GM12878 (cell line): ENCODE measurements at regions not wholly inside any gene's neighbourhood (a gene's known extent, or its start where the extent isn't known, plus 50 kb on each side); places are given as distances from the start of the nearest gene placed in this dataset.

Source experiments
- ATAC-seq: fragments of 200-7000 bp; cut with Tn5 transposase; 3 replicates; pipeline ENCODE4 v1.9.1; 2020; ENCODE audit warnings: mild to moderate bottlenecking, moderate library complexity
- BruUV-seq: library from RNA; stranded (reverse); fragments of 400-500 nt; replicated peaks from 2 replicates; lab custom pipeline; 2021; lab: Mats Ljungman, UMichigan
- CTCF ChIA-PET: fragments of 300-600 bp; sonication (Branson Sonifier 250); formaldehyde crosslinking; extraction: SDS; loops from one replicate; lab custom pipeline; 2021; ENCODE audit warnings: inconsistent platforms; lab: Yijun Ruan, JAX
- POLR2A ChIA-PET: fragments of 350-600 bp; formaldehyde crosslinking; extraction: SDS; loops from one replicate; lab custom pipeline; 2021; ENCODE audit warnings: inconsistent platforms; lab: Charles Lee
- RAD21 ChIA-PET: fragments of 300-600 bp; sonication (Branson Sonifier 250); formaldehyde crosslinking; loops from one replicate; lab custom pipeline; 2023; ENCODE audit warnings: antibody characterized with exemption; ENCODE audit not compliant: unreplicated experiment; lab: Charles Lee
- SMC1A ChIA-PET: fragments of 300-600 bp; sonication (Branson Sonifier 250); formaldehyde crosslinking; loops from one replicate; lab custom pipeline; 2023; ENCODE audit not compliant: unreplicated experiment, uncharacterized antibody; lab: Charles Lee
- DNase-seq: peaks from one replicate; pipeline ENCODE4 v3.0.0-alpha.2; 2011; ENCODE audit warnings: low read depth, low spot score
- FAIRE-seq: peaks from 3 replicates; lab custom pipeline; 2011; peaks lifted over from hg19 to GRCh38; lab: Jason Lieb, UNC
- H2AFZ ChIP-seq: 2 replicates; pipeline ENCODE4 v1.6.0; 2011; ENCODE audit warnings: low read depth, low read length, control low read depth; ENCODE audit not compliant: control insufficient read depth
- H3K27ac ChIP-seq: 2 replicates; pipeline ENCODE4 v1.5.1; 2011; ENCODE audit warnings: control low read depth; ENCODE audit not compliant: control insufficient read depth, insufficient read depth
- H3K27me3 ChIP-seq, 2 experiments: replicated peaks in 1 of 2; 2 replicates each; pipeline versions ENCODE4 v1.6.0 to v1.6.1; 2011; ENCODE audit warnings: low read length in 1 of 2; ENCODE audit not compliant: control insufficient read depth in 2 of 2, insufficient read depth in 2 of 2
- H3K36me3 ChIP-seq, 2 experiments: 2 replicates each; pipeline ENCODE4 v1.5.1; 2011; ENCODE audit warnings: low read length in 1 of 2; ENCODE audit not compliant: control insufficient read depth in 2 of 2, insufficient read depth in 2 of 2
- H3K4me1 ChIP-seq: 2 replicates; pipeline ENCODE4 v1.6.1; 2011; ENCODE audit warnings: mild to moderate bottlenecking, low read length, moderate library complexity, mixed read lengths; ENCODE audit not compliant: control insufficient read depth, insufficient read depth
- H3K4me2 ChIP-seq: 2 replicates; pipeline ENCODE4 v1.6.0; 2011; ENCODE audit warnings: control low read depth; ENCODE audit not compliant: control insufficient read depth, insufficient read depth
- H3K4me3 ChIP-seq: fragments of 200-600 bp; sonication (generic); 2 replicates; pipeline ENCODE4 v1.5.1; 2016
- H3K79me2 ChIP-seq: 2 replicates; pipeline ENCODE4 v1.6.0; 2011; ENCODE audit warnings: low read length; ENCODE audit not compliant: control insufficient read depth, insufficient read depth
- H3K9ac ChIP-seq: 2 replicates; pipeline ENCODE4 v1.8.0; 2011; ENCODE audit warnings: low read length, control low read depth, mixed read lengths; ENCODE audit not compliant: control insufficient read depth, insufficient read depth
- H3K9me3 ChIP-seq: replicated peaks from 3 replicates; pipeline ENCODE4 v1.5.1; 2011; ENCODE audit warnings: mild to moderate bottlenecking, low read length; ENCODE audit not compliant: control insufficient read depth, insufficient read depth
- H4K20me1 ChIP-seq: 2 replicates; pipeline ENCODE4 v1.6.0; 2011; ENCODE audit not compliant: control insufficient read depth, insufficient read depth
- BCL3 ChIP-seq: IDR thresholded peaks from 2 replicates; pipeline ENCODE4 v1.6.1; 2011; ENCODE audit warnings: borderline replicate concordance, low read depth, mild to moderate bottlenecking, moderate library complexity, low read length; ENCODE audit not compliant: insufficient read depth, poor library complexity, severe bottlenecking
- CREM ChIP-seq: IDR thresholded peaks from 2 replicates; pipeline ENCODE4 v1.6.1; 2014; ENCODE audit warnings: antibody characterized with exemption, low read depth
- FOS ChIP-seq: IDR thresholded peaks from 3 replicates; pipeline ENCODE4 v1.6.1; 2011; ENCODE audit warnings: borderline replicate concordance; ENCODE audit not compliant: insufficient read length; ENCODE audit errors: extremely low read depth
- HSF1 ChIP-seq: fragments of 150-350 bp; IDR thresholded peaks from 2 replicates; pipeline ENCODE4 v1.6.1; 2014; ENCODE audit warnings: mild to moderate bottlenecking, low read depth, low read length
- NBN ChIP-seq: fragments of 450-650 bp; IDR thresholded peaks from 2 replicates; pipeline ENCODE4 v1.6.1; 2016
- NFIC ChIP-seq: IDR thresholded peaks from 2 replicates; pipeline ENCODE4 v1.6.1; 2012; ENCODE audit warnings: low read depth, mild to moderate bottlenecking, inconsistent platforms, low read length, moderate library complexity
- PBX3 ChIP-seq: IDR thresholded peaks from 2 replicates; pipeline ENCODE4 v1.6.1; 2011; ENCODE audit warnings: mild to moderate bottlenecking, low read depth, low read length, moderate library complexity; ENCODE audit not compliant: insufficient replicate concordance
- RBBP5 ChIP-seq: fragments of 200-600 bp; sonication (generic); conservative IDR thresholded peaks from 2 replicates; pipeline ENCODE4 v1.6.1; 2016
- RUNX3 ChIP-seq: IDR thresholded peaks from 2 replicates; pipeline ENCODE4 v1.6.1; 2012; ENCODE audit warnings: low read length, inconsistent platforms
- SIX5 ChIP-seq: IDR thresholded peaks from 2 replicates; pipeline ENCODE4 v1.6.1; 2011; ENCODE audit warnings: mild to moderate bottlenecking, low read depth, low read length, moderate library complexity; ENCODE audit not compliant: severe bottlenecking
- ZNF207 ChIP-seq: fragments of 450-650 bp; IDR thresholded peaks from 2 replicates; pipeline ENCODE4 v1.6.1; 2014; ENCODE audit warnings: antibody characterized with exemption, mild to moderate bottlenecking, borderline replicate concordance
- ZZZ3 ChIP-seq: IDR thresholded peaks from 2 replicates; pipeline ENCODE4 v1.6.1; 2011; ENCODE audit warnings: low read depth; ENCODE audit not compliant: control insufficient read depth, insufficient read length
- WGBS: methylation state at CpG from one replicate; pipeline ENCODE4 v1.1.6; 2016; ENCODE audit warnings: low lambda C conversion rate; ENCODE audit not compliant: insufficient replicate concordance, insufficient coverage; ENCODE audit errors: missing lambda C conversion rate; 5-methylcytosine and 5-hydroxymethylcytosine counted together
- in situ Hi-C: fragments of 300-500 bp; cut with MboI; formaldehyde crosslinking; loops from 9 replicates; pipeline ENCODE4 v1.14.3; 2018; ENCODE audit warnings: mixed read lengths
- intact Hi-C: fragments of 100-400 bp; cut with micrococcal nuclease; formaldehyde crosslinking; loops from one replicate; pipeline ENCODE4 v1.14.2; 2022; ENCODE audit not compliant: unreplicated experiment
- TF ChIP-seq, protein P1 (sequence below): IDR thresholded peaks from 2 replicates; pipeline ENCODE4 v1.6.1; 2012; ENCODE audit warnings: low read depth, low read length, improper control_type of control experiment
- TF ChIP-seq, protein P2 (sequence below): fragments of 450-650 bp; IDR thresholded peaks from 2 replicates; pipeline ENCODE4 v1.6.1; 2017; ENCODE audit warnings: borderline replicate concordance
- TF ChIP-seq, protein P3 (sequence below): fragments of 150-350 bp; IDR thresholded peaks from 2 replicates; pipeline ENCODE4 v1.6.1; 2016; ENCODE audit warnings: low read depth, low read length

GRCh38 chr5:2256691-2257280 is 374.1 kb upstream of the IRX4 start:
- no peak for DNase-seq
- TF ChIP-seq FOS (no peak), NBN (no peak), PBX3 (no peak), HSF1 (no peak), NFIC (no peak), RBBP5 (no peak), BCL3 (no peak), SIX5 (no peak), CREM (no peak), ZZZ3 (no peak), ZNF207 (no peak), RUNX3 (no peak)
- TF ChIP-seq, protein P1, sequence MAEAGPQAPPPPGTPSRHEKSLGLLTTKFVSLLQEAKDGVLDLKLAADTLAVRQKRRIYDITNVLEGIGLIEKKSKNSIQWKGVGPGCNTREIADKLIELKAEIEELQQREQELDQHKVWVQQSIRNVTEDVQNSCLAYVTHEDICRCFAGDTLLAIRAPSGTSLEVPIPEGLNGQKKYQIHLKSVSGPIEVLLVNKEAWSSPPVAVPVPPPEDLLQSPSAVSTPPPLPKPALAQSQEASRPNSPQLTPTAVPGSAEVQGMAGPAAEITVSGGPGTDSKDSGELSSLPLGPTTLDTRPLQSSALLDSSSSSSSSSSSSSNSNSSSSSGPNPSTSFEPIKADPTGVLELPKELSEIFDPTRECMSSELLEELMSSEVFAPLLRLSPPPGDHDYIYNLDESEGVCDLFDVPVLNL: no peak
- TF ChIP-seq, protein P2, sequence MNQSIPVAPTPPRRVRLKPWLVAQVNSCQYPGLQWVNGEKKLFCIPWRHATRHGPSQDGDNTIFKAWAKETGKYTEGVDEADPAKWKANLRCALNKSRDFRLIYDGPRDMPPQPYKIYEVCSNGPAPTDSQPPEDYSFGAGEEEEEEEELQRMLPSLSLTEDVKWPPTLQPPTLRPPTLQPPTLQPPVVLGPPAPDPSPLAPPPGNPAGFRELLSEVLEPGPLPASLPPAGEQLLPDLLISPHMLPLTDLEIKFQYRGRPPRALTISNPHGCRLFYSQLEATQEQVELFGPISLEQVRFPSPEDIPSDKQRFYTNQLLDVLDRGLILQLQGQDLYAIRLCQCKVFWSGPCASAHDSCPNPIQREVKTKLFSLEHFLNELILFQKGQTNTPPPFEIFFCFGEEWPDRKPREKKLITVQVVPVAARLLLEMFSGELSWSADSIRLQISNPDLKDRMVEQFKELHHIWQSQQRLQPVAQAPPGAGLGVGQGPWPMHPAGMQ: no peak
- TF ChIP-seq, protein P3, sequence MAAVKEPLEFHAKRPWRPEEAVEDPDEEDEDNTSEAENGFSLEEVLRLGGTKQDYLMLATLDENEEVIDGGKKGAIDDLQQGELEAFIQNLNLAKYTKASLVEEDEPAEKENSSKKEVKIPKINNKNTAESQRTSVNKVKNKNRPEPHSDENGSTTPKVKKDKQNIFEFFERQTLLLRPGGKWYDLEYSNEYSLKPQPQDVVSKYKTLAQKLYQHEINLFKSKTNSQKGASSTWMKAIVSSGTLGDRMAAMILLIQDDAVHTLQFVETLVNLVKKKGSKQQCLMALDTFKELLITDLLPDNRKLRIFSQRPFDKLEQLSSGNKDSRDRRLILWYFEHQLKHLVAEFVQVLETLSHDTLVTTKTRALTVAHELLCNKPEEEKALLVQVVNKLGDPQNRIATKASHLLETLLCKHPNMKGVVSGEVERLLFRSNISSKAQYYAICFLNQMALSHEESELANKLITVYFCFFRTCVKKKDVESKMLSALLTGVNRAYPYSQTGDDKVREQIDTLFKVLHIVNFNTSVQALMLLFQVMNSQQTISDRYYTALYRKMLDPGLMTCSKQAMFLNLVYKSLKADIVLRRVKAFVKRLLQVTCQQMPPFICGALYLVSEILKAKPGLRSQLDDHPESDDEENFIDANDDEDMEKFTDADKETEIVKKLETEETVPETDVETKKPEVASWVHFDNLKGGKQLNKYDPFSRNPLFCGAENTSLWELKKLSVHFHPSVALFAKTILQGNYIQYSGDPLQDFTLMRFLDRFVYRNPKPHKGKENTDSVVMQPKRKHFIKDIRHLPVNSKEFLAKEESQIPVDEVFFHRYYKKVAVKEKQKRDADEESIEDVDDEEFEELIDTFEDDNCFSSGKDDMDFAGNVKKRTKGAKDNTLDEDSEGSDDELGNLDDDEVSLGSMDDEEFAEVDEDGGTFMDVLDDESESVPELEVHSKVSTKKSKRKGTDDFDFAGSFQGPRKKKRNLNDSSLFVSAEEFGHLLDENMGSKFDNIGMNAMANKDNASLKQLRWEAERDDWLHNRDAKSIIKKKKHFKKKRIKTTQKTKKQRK: no peak

More at GRCh38 chr5:2256691-2257280, 374.1 kb upstream of the IRX4 start:
- WGBS: 50% methylated on average over 14 of the region's 15 CpGs
- Histone ChIP-seq H3K79me2 (no peaks in the 10 kb centered on the region), H2AFZ (no peak overlapping the region), H3K4me3 (no peak overlapping the region), H3K9ac (no peak overlapping the region), H3K27me3 (no peaks in the 10 kb centered on the region), H3K4me1 (no peaks in the 10 kb centered on the region), H3K9me3 (no peaks in the 10 kb centered on the region; the same call in 2 of the 3 replicates), H3K36me3 (no peaks in the 10 kb centered on the region), H3K4me2 (no peak overlapping the region), H4K20me1 (no peaks in the 10 kb centered on the region), H3K27ac (no peak overlapping the region)
- ChIA-PET SMC1A (no interaction called here), RAD21 (no interaction called here), POLR2A (no interaction called here), CTCF (no interaction called here)
- in situ Hi-C loops (no loop called here), intact Hi-C loops (no loop called here)
- no peak for FAIRE-seq
- no TSS peak for BruUV-seq
- no peak for ATAC-seq
